H1 (cell line): ENCODE measurements at regions not wholly inside any gene's neighbourhood (a gene's known extent, or its start where the extent isn't known, plus 50 kb on each side); places are given as distances from the start of the nearest gene placed in this dataset.
A peak's percentile ranks its signal among the peaks of the same experiment; 100 is the strongest.

Experiments
- CTCF ChIA-PET: fragments of 300-600 bp; sonication (Branson Sonifier 250); formaldehyde crosslinking; loops from one replicate; lab custom pipeline; 2021; ENCODE audit not compliant: partially characterized antibody; lab: Charles Lee
- POLR2A ChIA-PET: fragments of 300-600 bp; sonication (Branson Sonifier 250); formaldehyde crosslinking; loops from one replicate; lab custom pipeline; 2021; ENCODE audit warnings: inconsistent platforms; ENCODE audit not compliant: partially characterized antibody; lab: Charles Lee
- DNase-seq, 2 experiments: peaks; one replicate each; pipeline versions ENCODE4 v3.0.0 to v3.0.0-alpha.2; 2010 to 2022; ENCODE audit warnings: low spot score in 2 of 2, low read depth in 1 of 2, mixed read lengths in 1 of 2
- FAIRE-seq: peaks from 2 replicates; lab custom pipeline; 2011; peaks lifted over from hg19 to GRCh38; lab: Jason Lieb, UNC
- H2AFZ ChIP-seq: 2 replicates; pipeline ENCODE4 v1.8.1; 2012; ENCODE audit warnings: low read length, inconsistent platforms
- H2AK5ac ChIP-seq: 2 replicates; pipeline ENCODE4 v1.6.1; 2013; ENCODE audit warnings: low read depth, low read length
- H2BK120ac ChIP-seq: replicated peaks from 2 replicates; pipeline ENCODE3; 2013; ENCODE audit warnings: low read depth, low read length, inconsistent platforms
- H2BK12ac ChIP-seq: 2 replicates; pipeline ENCODE4 v1.6.1; 2013; ENCODE audit warnings: low read depth, low read length
- H2BK15ac ChIP-seq: 2 replicates; pipeline ENCODE4 v1.6.1; 2013; ENCODE audit warnings: low read length
- H2BK20ac ChIP-seq: 2 replicates; pipeline ENCODE4 v1.6.1; 2013; ENCODE audit warnings: low read length
- H2BK5ac ChIP-seq: 2 replicates; pipeline ENCODE4 v1.6.1; 2013; ENCODE audit warnings: low read depth, low read length
- H3K14ac ChIP-seq: 2 replicates; pipeline ENCODE4 v1.6.1; 2013; ENCODE audit warnings: inconsistent platforms; ENCODE audit not compliant: insufficient read length
- H3K18ac ChIP-seq: 2 replicates; pipeline ENCODE4 v1.6.1; 2013; ENCODE audit warnings: low read length; ENCODE audit errors: extremely low read depth
- H3K23ac ChIP-seq: 2 replicates; pipeline ENCODE4 v1.6.1; 2013; ENCODE audit warnings: inconsistent platforms; ENCODE audit not compliant: insufficient read length
- H3K23me2 ChIP-seq: 2 replicates; pipeline ENCODE4 v1.6.1; 2013; ENCODE audit warnings: low read depth, low read length
- H3K27ac ChIP-seq: 2 replicates; pipeline ENCODE4 v1.6.1; 2011; ENCODE audit warnings: low read depth, low read length, inconsistent platforms
- H3K27me3 ChIP-seq, 4 experiments: replicated peaks in 1 of 4; 1 replicate in 1 of 4; 2 replicates in 3 of 4; pipeline versions ENCODE4 v1.6.1 to v1.8.1; 2011 to 2013; ENCODE audit warnings: low read length in 3 of 4, mild to moderate bottlenecking in 3 of 4, inconsistent platforms in 2 of 4, mixed read lengths in 2 of 4, moderate library complexity in 1 of 4; ENCODE audit not compliant: control insufficient read depth in 3 of 4, insufficient read depth in 3 of 4; ENCODE audit errors: extremely low read depth in 1 of 4
- H3K36me3 ChIP-seq, 4 experiments: 2 replicates each; pipeline versions ENCODE4 v1.6.1 to v1.8.1; 2011 to 2013; ENCODE audit warnings: mild to moderate bottlenecking in 4 of 4, low read length in 3 of 4, moderate library complexity in 2 of 4, control low read depth in 1 of 4, inconsistent platforms in 1 of 4; ENCODE audit not compliant: insufficient read depth in 4 of 4, control insufficient read depth in 2 of 4
- H3K4ac ChIP-seq: replicated peaks from 2 replicates; pipeline ENCODE3; 2013; ENCODE audit warnings: low read length, low read depth, mixed read lengths, inconsistent platforms; ENCODE audit not compliant: insufficient read length
- H3K4me1 ChIP-seq, 4 experiments: replicated peaks in 1 of 4; 1 replicate in 1 of 4; 2 replicates in 3 of 4; pipeline versions ENCODE4 v1.6.1 to v1.8.1; 2011 to 2013; ENCODE audit warnings: low read length in 3 of 4, inconsistent platforms in 2 of 4, mixed read lengths in 1 of 4; ENCODE audit not compliant: insufficient read depth in 4 of 4, control insufficient read depth in 3 of 4
- H3K4me2 ChIP-seq, 2 experiments: 2 replicates each; pipeline versions ENCODE4 v1.6.1 to v1.8.1; 2011 to 2013; ENCODE audit warnings: low read depth in 2 of 2, low read length in 2 of 2, control low read depth in 1 of 2, inconsistent platforms in 1 of 2, mild to moderate bottlenecking in 1 of 2; ENCODE audit not compliant: insufficient read depth in 1 of 2
- H3K4me3 ChIP-seq, 4 experiments: fragments of 200-600, 300-600 bp in 1 of 4; sonication (generic), shearing (Covaris generic), sonication (Bioruptor Twin) in 1 of 4; 2 replicates each; pipeline versions ENCODE4 v1.5.1 to v1.8.1; 2011 to 2016; ENCODE audit warnings: low read length in 4 of 4, low read depth in 3 of 4, control low read depth in 2 of 4, inconsistent platforms in 2 of 4, mild to moderate bottlenecking in 2 of 4, mixed read lengths in 1 of 4, moderate library complexity in 1 of 4; ENCODE audit not compliant: insufficient read depth in 2 of 4; ENCODE audit errors: extremely low read depth in 1 of 4
- H3K56ac ChIP-seq: replicated peaks from 2 replicates; pipeline ENCODE3; 2013; ENCODE audit warnings: low read depth, mild to moderate bottlenecking, mixed read lengths, low read length, inconsistent platforms; ENCODE audit not compliant: insufficient read length
- H3K79me1 ChIP-seq: 2 replicates; pipeline ENCODE4 v1.6.1; 2013; ENCODE audit warnings: low read depth, low read length, control low read depth
- H3K79me2 ChIP-seq, 2 experiments: 2 replicates each; pipeline versions ENCODE4 v1.6.1 to v1.8.1; 2012 to 2013; ENCODE audit warnings: low read length in 2 of 2, mild to moderate bottlenecking in 2 of 2, inconsistent platforms in 1 of 2; ENCODE audit not compliant: insufficient read depth in 2 of 2, control insufficient read depth in 1 of 2
- H3K9ac ChIP-seq, 4 experiments: replicated peaks in 1 of 4; 1 replicate in 1 of 4; 2 replicates in 3 of 4; pipeline versions ENCODE4 v1.6.1 to v1.8.1; 2011 to 2013; ENCODE audit warnings: low read depth in 3 of 4, low read length in 3 of 4, control low read depth in 2 of 4, mild to moderate bottlenecking in 2 of 4, moderate library complexity in 2 of 4, inconsistent platforms in 1 of 4; ENCODE audit errors: extremely low read depth in 1 of 4
- H3K9me3 ChIP-seq, 2 experiments: 2 replicates each; pipeline versions ENCODE4 v1.6.1 to v1.8.1; 2012 to 2013; ENCODE audit warnings: mild to moderate bottlenecking in 2 of 2, moderate library complexity in 2 of 2, control low read depth in 1 of 2, inconsistent platforms in 1 of 2, low read depth in 1 of 2, low read length in 1 of 2, mixed read lengths in 1 of 2; ENCODE audit not compliant: insufficient read depth in 2 of 2
- H4K20me1 ChIP-seq, 2 experiments: replicated peaks in 1 of 2; 2 replicates each; pipeline versions ENCODE3 to v1.8.1; 2011 to 2013; ENCODE audit warnings: inconsistent platforms in 2 of 2, low read length in 2 of 2, mild to moderate bottlenecking in 1 of 2; ENCODE audit not compliant: insufficient read depth in 2 of 2, control insufficient read depth in 1 of 2
- H4K5ac ChIP-seq: 2 replicates; pipeline ENCODE4 v1.6.1; 2013; ENCODE audit warnings: low read length, low read depth, mixed read lengths, inconsistent platforms; ENCODE audit not compliant: insufficient read length
- H4K8ac ChIP-seq: 2 replicates; pipeline ENCODE4 v1.8.0; 2013; ENCODE audit warnings: mild to moderate bottlenecking, moderate library complexity, low read length, inconsistent platforms; ENCODE audit not compliant: insufficient read depth; ENCODE audit errors: extremely low read depth
- H4K91ac ChIP-seq: replicated peaks from 2 replicates; pipeline ENCODE3; 2013; ENCODE audit warnings: low read length, mixed read lengths, inconsistent platforms; ENCODE audit not compliant: insufficient read length
- ASH2L ChIP-seq: fragments of 200-600, 300-600 bp; sonication (generic); IDR thresholded peaks from one replicate; pipeline ENCODE4 v1.7.1; 2017; ENCODE audit warnings: low read length
- FOSL1 ChIP-seq: IDR thresholded peaks from 2 replicates; pipeline ENCODE4 v1.6.1; 2011; ENCODE audit warnings: mild to moderate bottlenecking, low read depth, low read length, moderate library complexity; ENCODE audit not compliant: insufficient read depth
- GABPA ChIP-seq: IDR thresholded peaks from 2 replicates; pipeline ENCODE4 v1.6.1; 2011; ENCODE audit warnings: mild to moderate bottlenecking, low read length, moderate library complexity, borderline replicate concordance; ENCODE audit not compliant: insufficient read depth
- KDM1A ChIP-seq: fragments of 200-600, 300-600 bp; sonication (generic); IDR thresholded peaks from 2 replicates; pipeline ENCODE4 v1.7.1; 2016; ENCODE audit warnings: mild to moderate bottlenecking, low read length, borderline replicate concordance
- KDM4A ChIP-seq: IDR thresholded peaks from one replicate; pipeline ENCODE4 v1.7.1; 2012; ENCODE audit warnings: low read depth, mild to moderate bottlenecking, moderate library complexity, low read length, inconsistent platforms; ENCODE audit not compliant: severe bottlenecking
- POLR2AphosphoS5 ChIP-seq: IDR thresholded peaks from 2 replicates; pipeline ENCODE4 v1.6.1; 2011; ENCODE audit warnings: low read depth, low read length
- SRF ChIP-seq: IDR thresholded peaks from 2 replicates; pipeline ENCODE4 v1.6.1; 2011; ENCODE audit warnings: mild to moderate bottlenecking, low read depth, low read length, moderate library complexity
- TBP ChIP-seq: IDR thresholded peaks from 2 replicates; pipeline ENCODE4 v1.6.1; 2011; ENCODE audit warnings: low read depth, low read length, improper control_type of control experiment
- WGBS, 2 experiments: shearing (Covaris generic) in 1 of 2; methylation state at CpG; one replicate each; pipeline versions ENCODE4 v1.1.6 to v1.1.7; 2013 to 2015; ENCODE audit warnings: low lambda C conversion rate in 2 of 2, mixed read lengths in 2 of 2, inconsistent platforms in 1 of 2, low coverage in 1 of 2, missing lambda C conversion rate in 1 of 2; ENCODE audit not compliant: insufficient replicate concordance in 2 of 2, insufficient coverage in 1 of 2, insufficient read length in 1 of 2; ENCODE audit errors: extremely low coverage in 1 of 2, missing lambda C conversion rate in 1 of 2; 5-methylcytosine and 5-hydroxymethylcytosine counted together

DNA sequence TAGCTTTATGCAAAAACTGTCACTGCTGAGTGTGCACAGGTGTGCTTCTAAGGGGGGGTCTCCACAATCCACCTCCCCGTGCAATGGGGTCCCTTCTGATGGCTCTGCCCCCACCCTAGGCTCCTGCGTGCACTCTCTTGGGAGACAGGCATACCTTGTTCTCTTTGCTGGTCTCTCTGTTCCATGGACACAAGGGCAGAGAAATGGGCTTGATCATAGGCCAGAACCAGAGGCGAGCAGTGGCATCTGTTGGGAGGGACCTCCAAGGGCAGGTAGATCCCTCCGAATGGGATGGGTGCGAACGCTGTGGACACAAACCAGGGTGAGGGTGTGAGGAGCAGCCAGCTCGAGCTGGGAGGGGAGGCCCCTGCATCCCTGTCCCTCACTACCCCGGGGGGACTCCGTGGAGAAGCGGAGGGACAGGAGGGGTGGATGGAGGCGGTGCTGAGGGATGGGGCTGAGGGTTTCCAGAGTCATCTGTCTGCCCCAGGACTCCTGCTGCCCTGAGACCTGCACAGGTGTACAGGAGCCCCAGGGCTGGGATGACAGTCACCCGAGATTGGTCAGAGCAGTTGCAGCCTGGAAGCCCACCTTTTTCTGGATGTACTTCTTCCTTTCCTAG lies 175.0 kb downstream of the KLF13 start:
- no peak overlapping the region for H2BK20ac ChIP-seq
- peak in 1 of 2 experiments; percentile 38 for DNase-seq
- no peaks in the 10 kb centered on the region for H4K20me1 ChIP-seq
- no peaks in the 10 kb centered on the region for H3K79me2 ChIP-seq
- CTCF ChIA-PET, result interaction anchor here (0.5 to 4.3 kb wide), 3 partner anchors 13 to 367 kb away, joined by 3 to 44 read pairs (median 4); no protein-coding TSS in a partner anchor
- TF ChIP-seq POLR2AphosphoS5 (no peak), SRF (no peak), KDM4A (no peak), GABPA (no peak), ASH2L (no peak), KDM1A (no peak), TBP (no peak), FOSL1 (no peak)
- TF ChIP-seq, all 59 proteins: peak for 0
- no peak overlapping the region for H3K4me3 ChIP-seq
- H3K4me1 ChIP-seq, result no peaks in the 10 kb centered on the region
- no peak overlapping the region for H2BK120ac ChIP-seq
- H3K9ac ChIP-seq, result no peak overlapping the region
- H3K14ac ChIP-seq, result no peak overlapping the region
- H4K91ac ChIP-seq, result no peak overlapping the region
- H2AFZ ChIP-seq, result no peak overlapping the region
- H3K23ac ChIP-seq, result no peak overlapping the region
- no peak overlapping the region for H4K5ac ChIP-seq
- H3K23me2 ChIP-seq, result no peaks in the 10 kb centered on the region
- no peak overlapping the region for H3K4ac ChIP-seq
- POLR2A ChIA-PET, result no interaction called here
- no peaks in the 10 kb centered on the region for H3K9me3 ChIP-seq
- H3K27me3 ChIP-seq, result no peaks in the 10 kb centered on the region
- no peak overlapping the region for H3K18ac ChIP-seq
- no peak overlapping the region for H2AK5ac ChIP-seq
- H3K36me3 ChIP-seq, result no peaks in the 10 kb centered on the region
- 94% methylated on average over 12 of the region's 12 CpGs; no CpG with 5 or more reads in 1 of the 2 experiments for WGBS, 2 experiments
- H2BK12ac ChIP-seq, result no peak overlapping the region
- H4K8ac ChIP-seq, result no peak overlapping the region
- H3K79me1 ChIP-seq, result no peaks in the 10 kb centered on the region
- no peak overlapping the region for H3K27ac ChIP-seq
- H2BK5ac ChIP-seq, result no peak overlapping the region
- no peak for FAIRE-seq
- no peak overlapping the region for H3K56ac ChIP-seq
- H3K4me2 ChIP-seq, result no peak overlapping the region
- no peak overlapping the region for H2BK15ac ChIP-seq
